HG03108 (cell line): ENCODE measurements at regions not wholly inside any gene's neighbourhood (a gene's known extent, or its start where the extent isn't known, plus 50 kb on each side); places are given as distances from the start of the nearest gene placed in this dataset.
"Not testable (repeated sequence)": the region's sequence is repeated elsewhere in the genome, so short reads cannot be mapped to it uniquely, and the experiment has no call there.

Experiments
- ATAC-seq: cut with Tn5 transposase; IDR thresholded peaks from one replicate; pipeline ENCODE4 v1.9.1; 2021; ENCODE audit warnings: moderate library complexity; ENCODE audit not compliant: unreplicated experiment

GRCh38 chr13:80677227-80677626, 336.3 kb upstream of the SPRY2 start:
- no peak for ATAC-seq

DNA sequence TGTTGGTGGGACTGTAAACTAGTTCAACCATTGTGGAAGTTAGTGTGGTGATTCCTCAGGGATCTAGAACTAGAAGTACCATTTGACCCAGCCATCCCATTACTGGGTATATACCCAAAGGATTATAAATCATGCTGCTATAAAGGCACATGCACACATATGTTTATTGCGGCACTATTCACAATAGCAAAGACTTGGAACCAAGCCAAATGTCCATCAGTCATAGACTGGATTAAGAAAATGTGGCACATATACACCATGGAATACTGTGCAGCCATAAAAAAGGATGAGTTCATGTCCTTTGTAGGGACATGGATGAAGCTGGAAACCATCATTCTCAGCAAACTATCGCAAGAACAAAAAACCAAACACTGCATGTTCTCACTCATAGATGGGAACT, 334.5 kb upstream of the SPRY2 start:
- ATAC-seq: not testable (repeated sequence)

- no peak for ATAC-seq
Measured at GRCh38 chr13:80671773-80672172, 330.8 kb upstream of the SPRY2 start.

- no peak for ATAC-seq
Measured at GRCh38 chr13:80669112-80669511, 328.2 kb upstream of the SPRY2 start.

DNA sequence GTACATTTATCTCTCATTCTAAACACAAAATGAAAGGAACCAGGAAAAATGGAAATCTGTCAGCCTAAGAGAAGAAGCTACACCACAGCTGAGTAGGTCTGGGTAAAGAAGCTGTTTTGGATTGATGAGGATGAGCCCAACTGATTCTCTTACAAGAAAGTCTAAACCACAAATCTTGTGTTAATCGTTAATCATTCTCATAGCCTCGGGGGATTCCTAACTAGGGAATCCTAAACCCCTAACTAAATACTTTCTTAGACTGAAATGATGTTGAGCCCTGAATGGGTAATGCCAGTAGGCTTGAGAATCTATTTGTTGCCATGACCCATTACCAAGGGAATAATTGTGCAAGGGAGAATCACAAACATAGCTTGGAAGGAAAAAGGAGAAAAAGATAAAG, 327.5 kb upstream of the SPRY2 start:
- no peak for ATAC-seq

DNA sequence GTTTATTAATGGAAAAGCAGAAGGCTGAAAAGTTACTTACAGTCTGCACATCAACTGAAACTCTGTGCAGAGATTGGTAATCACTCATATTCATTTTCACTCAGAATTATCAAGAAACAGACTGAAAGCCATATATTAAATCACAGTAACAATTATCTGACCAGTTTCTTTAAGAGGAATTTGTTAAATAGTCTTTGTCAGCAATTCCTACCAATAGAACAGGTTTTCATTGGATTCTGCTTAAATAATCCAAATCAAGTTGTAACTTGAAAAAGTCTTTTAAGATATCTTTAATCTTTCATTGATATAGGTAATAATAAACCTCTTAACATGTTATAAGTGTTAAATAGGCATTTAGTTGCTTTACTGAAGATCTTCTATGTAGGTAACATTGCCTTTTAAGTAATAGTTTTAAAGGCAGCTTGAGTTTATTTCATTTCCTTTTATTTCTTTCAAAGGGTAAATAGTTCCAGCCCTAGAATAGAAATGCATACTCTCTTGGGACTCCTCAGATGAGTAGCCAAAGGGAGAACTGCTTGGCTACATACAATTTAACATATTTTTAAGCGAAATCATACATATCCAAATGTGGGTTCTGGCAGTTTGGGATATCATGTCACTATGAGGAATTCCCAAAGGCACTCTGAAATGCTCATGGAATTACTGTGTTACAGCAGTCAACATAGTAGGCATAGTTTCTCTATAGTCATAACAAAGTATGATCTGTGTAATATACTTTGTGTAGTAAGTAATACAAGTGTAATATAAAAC, 326.0 kb upstream of the SPRY2 start:
- ATAC-seq: no peak

- ATAC-seq: no peak
Measured at GRCh38 chr13:80665792-80666333, 324.9 kb upstream of the SPRY2 start.

DNA sequence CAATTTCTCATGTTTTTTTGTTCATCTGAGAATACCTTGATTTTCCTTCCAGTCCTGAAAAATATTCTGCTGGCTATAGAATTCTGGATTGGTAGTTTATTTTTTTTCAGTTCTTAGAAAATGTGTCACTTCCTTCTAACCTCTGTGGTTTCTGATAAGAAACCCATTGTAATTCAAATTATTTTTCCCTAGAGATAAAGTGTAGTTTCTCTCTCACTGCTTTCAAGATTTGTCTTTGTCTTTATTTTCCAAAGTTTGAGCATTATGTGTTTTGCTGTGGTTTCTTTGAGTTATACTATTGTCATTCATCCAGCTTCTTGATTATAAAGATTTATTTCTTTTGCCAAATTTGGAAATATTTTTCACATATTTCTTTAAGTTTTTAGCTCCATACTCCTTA, 324.0 kb upstream of the SPRY2 start:
- ATAC-seq: no peak

DNA sequence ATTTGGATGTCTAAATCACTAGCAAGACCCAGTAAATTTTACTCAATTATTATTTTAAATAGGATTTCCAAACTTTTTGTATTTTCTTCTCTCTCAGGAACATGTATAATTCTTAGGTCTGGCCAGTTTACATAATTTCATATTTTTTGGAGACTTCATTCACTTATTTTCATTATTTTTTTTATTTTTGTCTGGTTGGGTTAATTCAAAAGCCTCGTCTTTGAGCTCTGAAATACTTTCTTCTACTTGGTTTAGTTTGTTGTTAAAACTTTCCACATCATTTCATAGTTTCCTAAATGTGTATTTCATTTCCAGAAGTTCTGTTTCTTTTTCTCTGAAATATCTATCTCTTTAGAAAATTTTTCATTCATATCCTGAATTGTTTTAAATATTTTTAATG, 322.9 kb upstream of the SPRY2 start:
- no peak for ATAC-seq

DNA sequence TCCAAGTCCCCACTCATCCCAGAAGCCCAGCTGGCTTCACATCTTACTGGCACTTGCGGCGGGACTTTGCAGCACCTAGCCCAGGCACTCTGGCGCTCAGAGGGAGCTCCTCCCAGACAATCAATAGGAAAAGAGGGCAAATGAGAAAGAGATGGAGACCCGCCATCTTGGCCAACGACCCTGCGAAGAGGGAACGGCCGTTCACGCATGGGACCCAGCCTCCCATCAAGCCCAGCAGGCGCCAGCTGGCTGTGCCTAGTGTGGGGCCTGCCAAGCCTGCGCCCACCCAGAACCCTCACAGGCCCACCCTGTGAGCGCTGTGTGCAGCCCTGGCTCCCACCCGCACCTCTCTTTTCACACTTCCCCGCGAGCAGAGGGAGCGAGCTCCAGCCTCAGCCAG, 317.8 kb upstream of the SPRY2 start:
- no peak for ATAC-seq

DNA sequence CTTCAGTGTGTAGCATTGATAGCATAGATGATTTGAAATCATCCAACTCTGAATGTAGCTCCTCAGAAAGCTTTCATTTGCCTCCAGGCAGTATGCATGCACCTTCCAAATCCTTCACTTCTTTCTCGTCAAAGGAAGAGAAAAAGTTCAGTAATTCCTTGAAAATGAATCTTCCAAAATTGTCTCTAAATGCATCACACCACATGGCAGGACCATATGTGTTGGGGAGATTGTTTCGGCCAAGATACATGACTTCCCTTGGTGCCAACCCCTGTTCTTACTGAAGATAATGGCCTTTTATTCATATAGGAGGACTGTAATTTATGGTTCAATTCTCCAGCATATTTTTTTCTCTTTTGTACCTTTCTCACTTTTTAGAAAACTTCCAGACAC, 315.6 kb upstream of the SPRY2 start:
- no peak for ATAC-seq

DNA sequence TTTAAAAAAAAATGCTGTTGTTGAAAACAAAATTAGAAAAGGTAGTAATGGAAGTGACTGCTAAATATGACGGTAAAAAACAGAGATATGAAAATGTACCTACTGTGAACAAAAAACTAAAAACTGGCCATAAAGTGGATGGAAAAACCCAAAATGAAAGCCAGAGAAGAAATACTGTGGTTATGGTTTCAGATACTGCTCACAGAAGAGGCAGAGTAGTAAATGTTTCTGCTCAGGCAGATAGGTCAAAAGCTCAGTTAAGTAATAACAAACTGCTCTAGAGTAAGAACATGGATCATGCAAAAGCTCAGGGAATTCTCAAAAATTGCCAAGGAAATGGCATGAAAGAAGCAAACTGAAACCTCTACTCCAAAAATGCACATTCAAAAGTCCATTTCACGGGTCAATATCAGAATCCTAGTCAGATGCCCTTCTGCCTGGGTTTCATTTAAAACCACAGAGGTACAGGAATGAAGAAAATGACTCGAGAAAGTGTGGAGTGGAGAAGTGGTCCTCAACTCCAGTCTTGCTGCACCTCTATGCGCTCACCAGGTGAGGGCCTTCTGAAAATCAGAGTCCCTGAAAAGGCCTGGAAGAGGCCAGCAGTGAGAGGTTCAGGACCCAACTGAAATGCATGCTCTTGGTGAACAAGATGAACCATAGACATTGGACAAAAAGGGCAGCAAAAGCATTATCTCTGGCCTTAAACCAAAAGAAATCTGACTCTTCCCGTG, 315.0 kb upstream of the SPRY2 start:
- no peak for ATAC-seq

- no peak for ATAC-seq
Measured at GRCh38 chr13:80654638-80655249, 313.8 kb upstream of the SPRY2 start.

DNA sequence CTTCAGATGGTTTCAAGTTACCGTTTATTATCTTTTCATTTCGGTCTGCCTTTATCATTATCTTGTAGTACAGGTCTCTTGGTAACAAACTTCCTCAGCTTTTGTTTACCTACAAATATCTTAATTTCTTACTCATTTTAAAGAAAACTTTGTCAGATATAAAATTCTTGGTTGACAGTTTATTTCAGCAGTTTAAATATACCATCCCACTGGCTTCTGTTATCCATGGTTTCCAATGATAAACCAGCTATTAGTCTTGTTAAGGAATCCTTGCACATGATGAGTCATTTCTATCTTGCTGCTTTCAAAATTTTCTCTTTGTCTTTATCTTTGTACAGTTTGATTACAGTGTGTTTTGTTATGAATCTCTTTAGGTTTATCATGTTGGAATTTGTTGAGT, 308.3 kb upstream of the SPRY2 start:
- ATAC-seq: no peak

DNA sequence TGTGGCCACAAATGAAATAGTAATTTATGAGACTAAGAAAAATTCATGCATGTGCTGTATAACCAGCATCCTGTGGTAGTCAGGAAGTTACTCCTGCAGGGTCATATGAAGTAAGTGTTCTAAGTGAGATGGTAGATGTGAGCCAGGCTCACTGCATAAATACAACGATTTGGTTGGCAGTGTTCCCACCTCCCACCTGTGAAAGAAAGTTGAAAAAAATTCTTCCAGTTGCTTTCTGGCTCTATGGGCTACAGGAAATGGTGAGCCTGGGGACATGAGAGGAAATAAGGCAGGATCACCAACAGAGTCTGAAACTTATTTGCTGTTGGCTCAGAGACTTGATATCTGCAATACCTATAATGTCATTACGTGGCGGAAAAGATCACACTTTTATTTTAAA, 301.7 kb upstream of the SPRY2 start:
- no peak for ATAC-seq

DNA sequence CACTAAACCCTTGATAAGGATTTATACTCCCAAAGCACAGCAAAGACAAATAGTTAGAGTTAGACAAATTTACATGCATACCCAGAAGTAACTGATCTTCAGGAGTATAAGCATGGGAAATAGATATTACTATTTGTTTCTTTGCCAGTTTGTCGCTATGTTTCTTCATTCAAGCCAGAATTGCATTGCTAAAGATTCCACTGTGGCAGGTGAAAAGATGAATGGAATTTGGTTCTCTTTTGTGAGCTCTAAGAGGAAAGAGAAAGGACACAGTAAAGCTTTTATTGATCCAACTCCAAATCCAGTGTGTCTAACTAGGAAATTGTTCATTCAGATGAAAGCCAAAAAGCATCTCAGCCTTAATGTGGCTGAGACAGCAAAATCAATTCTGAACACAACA, 292.3 kb upstream of the SPRY2 start:
- no peak for ATAC-seq

GRCh38 chr13:80630685-80631121, 289.8 kb upstream of the SPRY2 start:
- ATAC-seq: no peak

DNA sequence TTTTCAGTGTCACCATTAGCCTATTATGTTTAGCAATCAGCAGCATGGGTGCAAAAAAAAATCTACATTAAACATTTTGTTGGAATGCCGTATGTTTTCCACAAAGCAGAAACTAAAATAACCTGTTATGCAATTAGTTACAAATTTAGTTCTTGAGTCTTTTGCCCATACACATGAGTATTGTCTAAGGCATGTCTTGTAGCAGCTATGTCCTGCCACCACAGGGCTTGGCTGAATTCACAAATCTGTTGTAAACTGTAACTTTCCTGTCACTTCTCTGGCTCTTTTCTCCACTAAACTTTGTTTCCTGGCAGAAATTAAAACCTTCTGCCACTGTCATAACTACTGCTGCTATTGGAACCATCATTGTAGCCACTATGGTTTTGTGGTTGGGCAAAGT, 277.9 kb upstream of the SPRY2 start:
- ATAC-seq: no peak

DNA sequence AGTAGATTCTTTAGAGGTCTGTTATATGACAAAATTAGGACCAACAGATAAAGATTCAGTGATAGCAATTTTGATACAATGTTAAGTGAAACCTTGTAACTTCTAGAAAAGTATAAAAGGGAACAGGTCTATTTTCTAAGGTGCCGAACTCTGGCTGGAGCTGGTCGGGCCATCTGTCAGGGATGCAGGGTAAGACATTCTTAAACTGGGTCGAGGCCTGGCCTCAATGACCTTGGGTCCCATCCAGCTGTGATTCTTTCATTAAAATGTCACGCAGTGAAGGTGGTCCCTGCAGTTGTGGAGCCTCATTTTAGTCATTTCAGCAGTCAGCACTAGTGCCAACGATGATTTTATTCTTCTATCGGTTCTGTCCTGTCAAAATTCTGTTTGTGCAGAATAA, 271.9 kb upstream of the SPRY2 start:
- no peak for ATAC-seq

GRCh38 chr13:80611310-80611709, 270.4 kb upstream of the SPRY2 start:
- no peak for ATAC-seq

- ATAC-seq: no peak
Measured at GRCh38 chr13:80605716-80606115, 264.8 kb upstream of the SPRY2 start.

DNA sequence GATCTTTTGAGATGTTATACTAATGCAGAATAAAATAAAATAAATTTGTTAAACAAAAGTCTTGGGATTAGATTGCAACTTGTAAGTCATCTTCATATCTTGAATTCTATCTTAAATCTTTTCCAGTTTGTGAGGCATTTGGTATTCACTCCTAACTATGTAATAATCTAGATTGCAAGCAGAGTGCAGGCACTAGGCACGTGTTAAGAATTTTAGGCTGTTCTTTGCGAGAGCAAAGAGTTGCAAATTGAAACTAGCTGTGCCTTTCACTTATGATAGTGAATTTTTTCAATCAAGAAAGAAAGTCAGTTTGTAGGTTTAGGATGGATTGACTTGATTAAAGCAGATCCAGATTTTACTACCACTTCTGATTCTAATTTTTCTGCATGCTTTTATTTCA, 264.1 kb upstream of the SPRY2 start:
- ATAC-seq: no peak
